WTC11 (cell line): ENCODE measurements at regions not wholly inside any gene's neighbourhood (a gene's known extent, or its start where the extent isn't known, plus 50 kb on each side); places are given as distances from the start of the nearest gene placed in this dataset.

Experiments
- ATAC-seq: fragments of 200-7000 bp; cut with Tn5 transposase; 2 replicates; pipeline ENCODE4 v1.10.0; 2021; ENCODE audit warnings: mild to moderate bottlenecking, moderate library complexity
- CTCF ChIA-PET: fragments of 300-600 bp; sonication (Branson Sonifier 250); formaldehyde crosslinking; loops from one replicate; lab custom pipeline; 2021; ENCODE audit warnings: antibody characterized with exemption; lab: Charles Lee
- POLR2A ChIA-PET: fragments of 350-600 bp; sonication (Branson Sonifier 250); formaldehyde crosslinking; loops from one replicate; lab custom pipeline; 2021; ENCODE audit warnings: antibody characterized with exemption; lab: Charles Lee
- DNase-seq: peaks from one replicate; pipeline ENCODE4 v3.0.0; 2021; ENCODE audit warnings: low spot score
- H3K27ac Mint-ChIP-seq: 2 replicates; pipeline ENCODE4 v1.8.0; 2021; ENCODE audit warnings: mixed read lengths
- H3K27me3 Mint-ChIP-seq: 2 replicates; pipeline ENCODE4 v1.8.0; 2021; ENCODE audit warnings: low read depth, mild to moderate bottlenecking, moderate library complexity, mixed read lengths
- H3K36me3 Mint-ChIP-seq: 2 replicates; pipeline ENCODE4 v1.8.0; 2021; ENCODE audit warnings: mixed read lengths
- H3K4me1 Mint-ChIP-seq: 2 replicates; pipeline ENCODE4 v1.8.0; 2022; ENCODE audit warnings: mixed read lengths
- H3K4me3 Mint-ChIP-seq: 2 replicates; pipeline ENCODE4 v1.8.0; 2021; ENCODE audit warnings: mild to moderate bottlenecking, moderate library complexity, mixed read lengths
- H3K9me3 Mint-ChIP-seq: 2 replicates; pipeline ENCODE4 v1.8.0; 2021; ENCODE audit warnings: mixed read lengths
- CREB1 ChIP-seq: sonication (generic); formaldehyde crosslinking; IDR thresholded peaks from 2 replicates; pipeline ENCODE4 v1.8.0; 2023; ENCODE audit warnings: mild to moderate bottlenecking, missing genetic modification reagents
- FOXJ3 ChIP-seq: sonication (generic); formaldehyde crosslinking; IDR thresholded peaks from 2 replicates; pipeline ENCODE4 v1.9.0; 2021; ENCODE audit warnings: missing genetic modification reagents, mild to moderate bottlenecking, borderline replicate concordance
- GTF2I ChIP-seq: fragments of 250-450 bp; sonication (Bioruptor Pico); conservative IDR thresholded peaks from 2 replicates; pipeline ENCODE4 v1.4.0; 2021; ENCODE audit warnings: mild to moderate bottlenecking
- MXD4 ChIP-seq: fragments of 250-450 bp; sonication (Bioruptor Pico); IDR thresholded peaks from 2 replicates; pipeline ENCODE4 v1.8.0; 2021; ENCODE audit warnings: mild to moderate bottlenecking, moderate library complexity, borderline replicate concordance
- NR1H2 ChIP-seq: sonication (generic); formaldehyde crosslinking; IDR thresholded peaks from 2 replicates; pipeline ENCODE4 v1.9.0; 2021; ENCODE audit warnings: mild to moderate bottlenecking, moderate library complexity, missing genetic modification reagents
- RORB ChIP-seq: fragments of 250-450 bp; sonication (Bioruptor Pico); IDR thresholded peaks from 2 replicates; pipeline ENCODE4 v1.9.0; 2021; ENCODE audit warnings: mild to moderate bottlenecking
- SMAD3 ChIP-seq: sonication (generic); formaldehyde crosslinking; IDR thresholded peaks from 2 replicates; pipeline ENCODE4 v1.8.0; 2022; ENCODE audit warnings: missing genetic modification reagents, mild to moderate bottlenecking, borderline replicate concordance
- SMAD4 ChIP-seq: sonication (generic); formaldehyde crosslinking; IDR thresholded peaks from 2 replicates; pipeline ENCODE4 v1.8.0; 2022; ENCODE audit warnings: mild to moderate bottlenecking, missing genetic modification reagents
- SP1 ChIP-seq: sonication (generic); formaldehyde crosslinking; conservative IDR thresholded peaks from 2 replicates; pipeline ENCODE4 v1.8.1; 2022; ENCODE audit warnings: missing genetic modification reagents
- TEAD1 ChIP-seq: sonication (generic); formaldehyde crosslinking; IDR thresholded peaks from 2 replicates; pipeline ENCODE4 v1.8.0; 2022; ENCODE audit warnings: mild to moderate bottlenecking, missing genetic modification reagents
- TEAD4 ChIP-seq: sonication (generic); formaldehyde crosslinking; IDR thresholded peaks from 2 replicates; pipeline ENCODE4 v1.8.0; 2022; ENCODE audit warnings: mild to moderate bottlenecking, missing genetic modification reagents
- ZBTB21 ChIP-seq: sonication (generic); formaldehyde crosslinking; IDR thresholded peaks from 2 replicates; pipeline ENCODE4 v1.8.1; 2023; ENCODE audit warnings: mild to moderate bottlenecking, missing genetic modification reagents, borderline replicate concordance
- ZNF396 ChIP-seq: fragments of 250-450 bp; sonication (Bioruptor Pico); IDR thresholded peaks from 2 replicates; pipeline ENCODE4 v1.8.0; 2021; ENCODE audit warnings: mild to moderate bottlenecking, moderate library complexity, borderline replicate concordance
- ZNF671 ChIP-seq: fragments of 250-450 bp; sonication (Bioruptor Pico); IDR thresholded peaks from 2 replicates; pipeline ENCODE4 v1.8.0; 2021; ENCODE audit warnings: mild to moderate bottlenecking
- TF ChIP-seq, protein P1 (sequence below): sonication (generic); formaldehyde crosslinking; IDR thresholded peaks from 2 replicates; pipeline ENCODE4 v1.8.1; 2022; ENCODE audit warnings: missing genetic modification reagents, borderline replicate concordance
- TF ChIP-seq, protein P2 (sequence below): sonication (generic); formaldehyde crosslinking; IDR thresholded peaks from 2 replicates; pipeline ENCODE4 v1.8.0; 2022; ENCODE audit warnings: mild to moderate bottlenecking, missing genetic modification reagents
- TF ChIP-seq, protein P3 (sequence below): sonication (generic); formaldehyde crosslinking; IDR thresholded peaks from 2 replicates; pipeline ENCODE4 v1.8.1; 2023; ENCODE audit warnings: mild to moderate bottlenecking, missing genetic modification reagents, borderline replicate concordance
- TF ChIP-seq, protein P4 (sequence below): sonication (generic); formaldehyde crosslinking; IDR thresholded peaks from 2 replicates; pipeline ENCODE4 v1.8.1; 2022; ENCODE audit warnings: mild to moderate bottlenecking, missing genetic modification reagents, moderate library complexity, borderline replicate concordance
- TF ChIP-seq, protein P5 (sequence below): sonication (generic); formaldehyde crosslinking; IDR thresholded peaks from 2 replicates; pipeline ENCODE4 v1.8.0; 2022; ENCODE audit warnings: mild to moderate bottlenecking, missing genetic modification reagents
- TF ChIP-seq, protein P6 (sequence below): sonication (generic); formaldehyde crosslinking; IDR thresholded peaks from 2 replicates; pipeline ENCODE4 v1.8.0; 2023; ENCODE audit warnings: missing genetic modification reagents
- TF ChIP-seq, protein P7 (sequence below): sonication (generic); formaldehyde crosslinking; IDR thresholded peaks from 2 replicates; pipeline ENCODE4 v1.8.1; 2023; ENCODE audit warnings: mild to moderate bottlenecking, moderate library complexity, missing genetic modification reagents
- TF ChIP-seq, protein P8 (sequence below): fragments of 250-450 bp; sonication (Bioruptor Pico); IDR thresholded peaks from 2 replicates; pipeline ENCODE4 v1.8.0; 2021; ENCODE audit warnings: mild to moderate bottlenecking

DNA sequence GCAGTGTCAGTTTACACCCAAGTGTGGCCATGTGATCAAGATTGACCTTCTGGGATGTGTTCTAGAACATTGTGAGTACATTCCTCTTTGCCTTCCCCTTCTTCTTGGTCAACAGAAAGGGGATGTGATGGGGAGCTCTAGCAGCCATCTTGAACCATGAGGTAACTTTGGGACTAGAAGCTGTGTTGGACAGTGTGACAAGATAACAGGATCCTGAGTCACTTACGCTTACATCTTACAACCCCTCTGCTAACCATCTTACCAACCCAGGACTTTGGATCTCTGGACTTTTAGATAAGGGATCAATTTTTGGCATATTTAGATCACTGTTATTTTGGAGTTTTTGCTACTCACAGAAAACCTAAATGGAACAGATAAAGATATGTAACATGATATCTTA lies 625.6 kb downstream of the BCOR start:
- H3K4me3 Mint-ChIP-seq: no peak overlapping the region
- ChIA-PET POLR2A (no interaction called here), CTCF (no interaction called here)
- H3K9me3 Mint-ChIP-seq: no peaks in the 10 kb centered on the region
- H3K27me3 Mint-ChIP-seq: no peaks in the 10 kb centered on the region
- H3K36me3 Mint-ChIP-seq: no peaks in the 10 kb centered on the region
- H3K27ac Mint-ChIP-seq: no peak overlapping the region
- TF ChIP-seq RORB (no peak), FOXJ3 (CRISPR knock-in tag) (no peak), TEAD1 (CRISPR knock-in tag) (no peak), MXD4 (CRISPR knock-in tag) (no peak), NR1H2 (CRISPR knock-in tag) (no peak), CREB1 (CRISPR knock-in tag) (no peak), ZNF671 (CRISPR knock-in tag) (no peak), SMAD4 (no peak)
- TF ChIP-seq, protein P1, sequence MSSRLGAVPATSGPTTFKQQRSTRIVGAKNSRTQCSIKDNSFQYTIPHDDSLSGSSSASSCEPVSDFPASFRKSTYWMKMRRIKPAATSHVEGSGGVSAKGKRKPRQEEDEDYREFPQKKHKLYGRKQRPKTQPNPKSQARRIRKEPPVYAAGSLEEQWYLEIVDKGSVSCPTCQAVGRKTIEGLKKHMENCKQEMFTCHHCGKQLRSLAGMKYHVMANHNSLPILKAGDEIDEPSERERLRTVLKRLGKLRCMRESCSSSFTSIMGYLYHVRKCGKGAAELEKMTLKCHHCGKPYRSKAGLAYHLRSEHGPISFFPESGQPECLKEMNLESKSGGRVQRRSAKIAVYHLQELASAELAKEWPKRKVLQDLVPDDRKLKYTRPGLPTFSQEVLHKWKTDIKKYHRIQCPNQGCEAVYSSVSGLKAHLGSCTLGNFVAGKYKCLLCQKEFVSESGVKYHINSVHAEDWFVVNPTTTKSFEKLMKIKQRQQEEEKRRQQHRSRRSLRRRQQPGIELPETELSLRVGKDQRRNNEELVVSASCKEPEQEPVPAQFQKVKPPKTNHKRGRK (CRISPR knock-in tag): no peak
- TF ChIP-seq, protein P2, sequence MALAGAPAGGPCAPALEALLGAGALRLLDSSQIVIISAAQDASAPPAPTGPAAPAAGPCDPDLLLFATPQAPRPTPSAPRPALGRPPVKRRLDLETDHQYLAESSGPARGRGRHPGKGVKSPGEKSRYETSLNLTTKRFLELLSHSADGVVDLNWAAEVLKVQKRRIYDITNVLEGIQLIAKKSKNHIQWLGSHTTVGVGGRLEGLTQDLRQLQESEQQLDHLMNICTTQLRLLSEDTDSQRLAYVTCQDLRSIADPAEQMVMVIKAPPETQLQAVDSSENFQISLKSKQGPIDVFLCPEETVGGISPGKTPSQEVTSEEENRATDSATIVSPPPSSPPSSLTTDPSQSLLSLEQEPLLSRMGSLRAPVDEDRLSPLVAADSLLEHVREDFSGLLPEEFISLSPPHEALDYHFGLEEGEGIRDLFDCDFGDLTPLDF: no peak
- TF ChIP-seq, protein P3, sequence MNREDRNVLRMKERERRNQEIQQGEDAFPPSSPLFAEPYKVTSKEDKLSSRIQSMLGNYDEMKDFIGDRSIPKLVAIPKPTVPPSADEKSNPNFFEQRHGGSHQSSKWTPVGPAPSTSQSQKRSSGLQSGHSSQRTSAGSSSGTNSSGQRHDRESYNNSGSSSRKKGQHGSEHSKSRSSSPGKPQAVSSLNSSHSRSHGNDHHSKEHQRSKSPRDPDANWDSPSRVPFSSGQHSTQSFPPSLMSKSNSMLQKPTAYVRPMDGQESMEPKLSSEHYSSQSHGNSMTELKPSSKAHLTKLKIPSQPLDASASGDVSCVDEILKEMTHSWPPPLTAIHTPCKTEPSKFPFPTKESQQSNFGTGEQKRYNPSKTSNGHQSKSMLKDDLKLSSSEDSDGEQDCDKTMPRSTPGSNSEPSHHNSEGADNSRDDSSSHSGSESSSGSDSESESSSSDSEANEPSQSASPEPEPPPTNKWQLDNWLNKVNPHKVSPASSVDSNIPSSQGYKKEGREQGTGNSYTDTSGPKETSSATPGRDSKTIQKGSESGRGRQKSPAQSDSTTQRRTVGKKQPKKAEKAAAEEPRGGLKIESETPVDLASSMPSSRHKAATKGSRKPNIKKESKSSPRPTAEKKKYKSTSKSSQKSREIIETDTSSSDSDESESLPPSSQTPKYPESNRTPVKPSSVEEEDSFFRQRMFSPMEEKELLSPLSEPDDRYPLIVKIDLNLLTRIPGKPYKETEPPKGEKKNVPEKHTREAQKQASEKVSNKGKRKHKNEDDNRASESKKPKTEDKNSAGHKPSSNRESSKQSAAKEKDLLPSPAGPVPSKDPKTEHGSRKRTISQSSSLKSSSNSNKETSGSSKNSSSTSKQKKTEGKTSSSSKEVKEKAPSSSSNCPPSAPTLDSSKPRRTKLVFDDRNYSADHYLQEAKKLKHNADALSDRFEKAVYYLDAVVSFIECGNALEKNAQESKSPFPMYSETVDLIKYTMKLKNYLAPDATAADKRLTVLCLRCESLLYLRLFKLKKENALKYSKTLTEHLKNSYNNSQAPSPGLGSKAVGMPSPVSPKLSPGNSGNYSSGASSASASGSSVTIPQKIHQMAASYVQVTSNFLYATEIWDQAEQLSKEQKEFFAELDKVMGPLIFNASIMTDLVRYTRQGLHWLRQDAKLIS (CRISPR knock-in tag): no peak
- TF ChIP-seq, protein P4, sequence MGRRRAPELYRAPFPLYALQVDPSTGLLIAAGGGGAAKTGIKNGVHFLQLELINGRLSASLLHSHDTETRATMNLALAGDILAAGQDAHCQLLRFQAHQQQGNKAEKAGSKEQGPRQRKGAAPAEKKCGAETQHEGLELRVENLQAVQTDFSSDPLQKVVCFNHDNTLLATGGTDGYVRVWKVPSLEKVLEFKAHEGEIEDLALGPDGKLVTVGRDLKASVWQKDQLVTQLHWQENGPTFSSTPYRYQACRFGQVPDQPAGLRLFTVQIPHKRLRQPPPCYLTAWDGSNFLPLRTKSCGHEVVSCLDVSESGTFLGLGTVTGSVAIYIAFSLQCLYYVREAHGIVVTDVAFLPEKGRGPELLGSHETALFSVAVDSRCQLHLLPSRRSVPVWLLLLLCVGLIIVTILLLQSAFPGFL (CRISPR knock-in tag): no peak
- TF ChIP-seq, protein P5, sequence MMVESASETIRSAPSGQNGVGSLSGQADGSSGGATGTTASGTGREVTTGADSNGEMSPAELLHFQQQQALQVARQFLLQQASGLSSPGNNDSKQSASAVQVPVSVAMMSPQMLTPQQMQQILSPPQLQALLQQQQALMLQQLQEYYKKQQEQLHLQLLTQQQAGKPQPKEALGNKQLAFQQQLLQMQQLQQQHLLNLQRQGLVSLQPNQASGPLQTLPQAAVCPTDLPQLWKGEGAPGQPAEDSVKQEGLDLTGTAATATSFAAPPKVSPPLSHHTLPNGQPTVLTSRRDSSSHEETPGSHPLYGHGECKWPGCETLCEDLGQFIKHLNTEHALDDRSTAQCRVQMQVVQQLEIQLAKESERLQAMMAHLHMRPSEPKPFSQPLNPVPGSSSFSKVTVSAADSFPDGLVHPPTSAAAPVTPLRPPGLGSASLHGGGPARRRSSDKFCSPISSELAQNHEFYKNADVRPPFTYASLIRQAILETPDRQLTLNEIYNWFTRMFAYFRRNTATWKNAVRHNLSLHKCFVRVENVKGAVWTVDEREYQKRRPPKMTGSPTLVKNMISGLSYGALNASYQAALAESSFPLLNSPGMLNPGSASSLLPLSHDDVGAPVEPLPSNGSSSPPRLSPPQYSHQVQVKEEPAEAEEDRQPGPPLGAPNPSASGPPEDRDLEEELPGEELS (CRISPR knock-in tag): no peak
- TF ChIP-seq, protein P6, sequence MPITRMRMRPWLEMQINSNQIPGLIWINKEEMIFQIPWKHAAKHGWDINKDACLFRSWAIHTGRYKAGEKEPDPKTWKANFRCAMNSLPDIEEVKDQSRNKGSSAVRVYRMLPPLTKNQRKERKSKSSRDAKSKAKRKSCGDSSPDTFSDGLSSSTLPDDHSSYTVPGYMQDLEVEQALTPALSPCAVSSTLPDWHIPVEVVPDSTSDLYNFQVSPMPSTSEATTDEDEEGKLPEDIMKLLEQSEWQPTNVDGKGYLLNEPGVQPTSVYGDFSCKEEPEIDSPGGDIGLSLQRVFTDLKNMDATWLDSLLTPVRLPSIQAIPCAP (CRISPR knock-in tag): no peak
- DNase-seq: no peak
- H3K4me1 Mint-ChIP-seq: peaks cover 5% of the 10 kb centered on the region; the same call in 1 of the 2 replicates
- ATAC-seq: no peak

DNA sequence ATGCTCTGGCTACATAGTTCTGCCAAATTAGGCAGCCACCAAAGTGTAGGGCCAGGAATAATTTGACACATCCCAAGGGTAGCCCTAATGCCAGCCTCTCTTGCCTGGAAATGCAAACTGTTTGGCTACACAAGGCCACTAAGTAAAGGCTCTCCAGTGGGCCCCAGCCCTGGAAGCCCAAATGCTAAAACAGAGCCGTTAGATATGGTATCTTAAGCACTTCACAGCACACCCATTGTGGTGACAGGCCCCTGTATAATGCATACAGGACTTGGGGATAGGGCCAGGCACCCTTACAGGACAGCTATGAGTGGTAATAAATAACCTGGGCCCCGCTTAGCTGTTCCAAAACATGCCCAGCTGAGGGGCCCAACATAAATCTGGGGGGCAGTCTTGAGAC lies 623.9 kb downstream of the BCOR start:
- Mint-ChIP-seq H3K27me3 (no peaks in the 10 kb centered on the region), H3K9me3 (no peaks in the 10 kb centered on the region), H3K4me3 (no peak overlapping the region), H3K36me3 (no peaks in the 10 kb centered on the region), H3K27ac (no peak overlapping the region), H3K4me1 (peaks cover 5% of the 10 kb centered on the region; the same call in 1 of the 2 replicates)
- ChIA-PET POLR2A (no interaction called here), CTCF (no interaction called here)
- ATAC-seq: no peak
- DNase-seq: no peak
- TF ChIP-seq, protein P7, sequence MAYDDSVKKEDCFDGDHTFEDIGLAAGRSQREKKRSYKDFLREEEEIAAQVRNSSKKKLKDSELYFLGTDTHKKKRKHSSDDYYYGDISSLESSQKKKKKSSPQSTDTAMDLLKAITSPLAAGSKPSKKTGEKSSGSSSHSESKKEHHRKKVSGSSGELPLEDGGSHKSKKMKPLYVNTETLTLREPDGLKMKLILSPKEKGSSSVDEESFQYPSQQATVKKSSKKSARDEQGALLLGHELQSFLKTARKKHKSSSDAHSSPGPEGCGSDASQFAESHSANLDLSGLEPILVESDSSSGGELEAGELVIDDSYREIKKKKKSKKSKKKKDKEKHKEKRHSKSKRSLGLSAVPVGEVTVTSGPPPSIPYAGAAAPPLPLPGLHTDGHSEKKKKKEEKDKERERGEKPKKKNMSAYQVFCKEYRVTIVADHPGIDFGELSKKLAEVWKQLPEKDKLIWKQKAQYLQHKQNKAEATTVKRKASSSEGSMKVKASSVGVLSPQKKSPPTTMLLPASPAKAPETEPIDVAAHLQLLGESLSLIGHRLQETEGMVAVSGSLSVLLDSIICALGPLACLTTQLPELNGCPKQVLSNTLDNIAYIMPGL (CRISPR knock-in tag): no peak
- TF ChIP-seq GTF2I (CRISPR knock-in tag) (no peak), MXD4 (CRISPR knock-in tag) (no peak), ZNF396 (no peak), SP1 (no peak), SMAD3 (CRISPR knock-in tag) (no peak), ZBTB21 (no peak), TEAD4 (CRISPR knock-in tag) (no peak), ZNF671 (CRISPR knock-in tag) (no peak)
- TF ChIP-seq, protein P8, sequence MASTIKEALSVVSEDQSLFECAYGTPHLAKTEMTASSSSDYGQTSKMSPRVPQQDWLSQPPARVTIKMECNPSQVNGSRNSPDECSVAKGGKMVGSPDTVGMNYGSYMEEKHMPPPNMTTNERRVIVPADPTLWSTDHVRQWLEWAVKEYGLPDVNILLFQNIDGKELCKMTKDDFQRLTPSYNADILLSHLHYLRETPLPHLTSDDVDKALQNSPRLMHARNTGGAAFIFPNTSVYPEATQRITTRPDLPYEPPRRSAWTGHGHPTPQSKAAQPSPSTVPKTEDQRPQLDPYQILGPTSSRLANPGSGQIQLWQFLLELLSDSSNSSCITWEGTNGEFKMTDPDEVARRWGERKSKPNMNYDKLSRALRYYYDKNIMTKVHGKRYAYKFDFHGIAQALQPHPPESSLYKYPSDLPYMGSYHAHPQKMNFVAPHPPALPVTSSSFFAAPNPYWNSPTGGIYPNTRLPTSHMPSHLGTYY (CRISPR knock-in tag): no peak
